Spleen (tissue), 11 donors: ENCODE measurements at regions not wholly inside any gene's neighbourhood (a gene's known extent, or its start where the extent isn't known, plus 50 kb on each side); places are given as distances from the start of the nearest gene placed in this dataset.
"Not testable (repeated sequence)": the region's sequence is repeated elsewhere in the genome, so short reads cannot be mapped to it uniquely, and the experiment has no call there.

Experiments
- DNase-seq: peaks from one replicate; pipeline ENCODE4 v3.0.0-alpha.2; 2020
- H3K27ac ChIP-seq, 8 donors: fragments of 200-600 bp; sonication (generic) in 7 of 8; 1 replicate in 4 of 8; 2 replicates in 4 of 8; pipeline versions ENCODE4 v1.5.0 to v1.8.0; 2016 to 2021; ENCODE audit warnings: inconsistent platforms in 4 of 8, mild to moderate bottlenecking in 4 of 8, moderate library complexity in 1 of 8
- H3K27me3 ChIP-seq, 7 donors: fragments of 200-600 bp; sonication (generic) in 6 of 7; replicated peaks in 1 of 7; 1 replicate in 4 of 7; 2 replicates in 3 of 7; pipeline versions ENCODE4 v1.5.0 to v1.8.0; 2016 to 2021; ENCODE audit warnings: inconsistent platforms in 3 of 7, mild to moderate bottlenecking in 1 of 7
- H3K36me3 ChIP-seq, 6 donors: fragments of 200-600 bp; sonication (generic) in 5 of 6; 1 replicate in 4 of 6; 2 replicates in 2 of 6; pipeline versions ENCODE4 v1.5.0 to v1.8.0; 2016 to 2021; ENCODE audit warnings: inconsistent platforms in 2 of 6
- H3K4me1 ChIP-seq, 6 donors: fragments of 200-600 bp; sonication (generic) in 5 of 6; 1 replicate in 3 of 6; 2 replicates in 3 of 6; pipeline versions ENCODE4 v1.5.0 to v1.8.0; 2016 to 2021; ENCODE audit warnings: inconsistent platforms in 3 of 6
- H3K4me3 ChIP-seq, 8 donors: fragments of 200-600 bp; sonication (generic) in 7 of 8; 1 replicate in 4 of 8; 2 replicates in 4 of 8; pipeline versions ENCODE4 v1.5.0 to v1.8.0; 2016 to 2021; ENCODE audit warnings: inconsistent platforms in 4 of 8, mild to moderate bottlenecking in 4 of 8, moderate library complexity in 2 of 8
- H3K9me3 ChIP-seq, 8 donors: fragments of 200-600 bp; sonication (generic) in 7 of 8; 1 replicate in 4 of 8; 2 replicates in 4 of 8; pipeline versions ENCODE4 v1.5.0 to v1.8.0; 2016 to 2021; ENCODE audit warnings: inconsistent platforms in 4 of 8
- POLR2A ChIP-seq, 3 donors: fragments of 450-650 bp; IDR thresholded peaks; one replicate each; pipeline ENCODE4 v1.5.1; 2017; ENCODE audit warnings: antibody characterized with exemption in 3 of 3, mild to moderate bottlenecking in 1 of 3
- POLR2AphosphoS5 ChIP-seq, 3 donors: sonication (generic); formaldehyde crosslinking; IDR thresholded peaks; one replicate each; pipeline ENCODE4 v1.5.1; 2017; ENCODE audit warnings: antibody characterized with exemption in 3 of 3
- WGBS, 5 donors: extraction: QIAGEN DNeasy Blood & Tissue Kit in 3 of 5; methylation state at CpG; one replicate each; pipeline versions ENCODE4 v1.1.5 to v1.1.7; 2013 to 2018; 5-methylcytosine and 5-hydroxymethylcytosine counted together
- intact Hi-C: fragments of 100-400 bp; cut with DNase I; formaldehyde crosslinking; loops from one replicate; pipeline ENCODE4 v1.15.0; 2023; ENCODE audit warnings: low total_unique reads
- TF ChIP-seq, protein P1 (sequence below), 11 experiments: fragments of 200-600 bp in 7 of 11; fragments of 450-650 bp in 4 of 11; sonication (generic) in 4 of 11; IDR thresholded peaks in 8 of 11; conservative IDR thresholded peaks in 3 of 11; 1 replicate in 7 of 11; 2 replicates in 4 of 11; pipeline versions ENCODE4 v1.4.0 to v1.8.0; 2016 to 2021; ENCODE audit warnings: antibody characterized with exemption in 11 of 11, inconsistent platforms in 4 of 11, mild to moderate bottlenecking in 1 of 11
- donor health status: healthy with polysubstance abuse.
- donor health status: DM: no; HTN: no; CAD: no; lungs with moderate emphysema.
- donor health status: DM: no; HTN: no; CAD: no.
- donor health status: Bipolar disorder and iron deficiency.
- donor health status: healthy.
- donor health status: DM: no; HTN: no; CAD: no.
- donor health status: DM: yes; HTN: yes; CAD: no.

- H3K4me3 ChIP-seq, result no peak overlapping the region
- DNase-seq, result no peak
- no peaks in the 10 kb centered on the region for H3K9me3 ChIP-seq
- H3K36me3 ChIP-seq, result no peaks in the 10 kb centered on the region
- intact Hi-C loops, result no loop called here
- no peaks in the 10 kb centered on the region for H3K4me1 ChIP-seq
- H3K27ac ChIP-seq, result no peak overlapping the region
- TF ChIP-seq POLR2AphosphoS5 (IDR thresholded peaks at IDR 0.05) (no peak), POLR2A (IDR thresholded peaks at IDR 0.05) (no peak)
- TF ChIP-seq, protein P1, sequence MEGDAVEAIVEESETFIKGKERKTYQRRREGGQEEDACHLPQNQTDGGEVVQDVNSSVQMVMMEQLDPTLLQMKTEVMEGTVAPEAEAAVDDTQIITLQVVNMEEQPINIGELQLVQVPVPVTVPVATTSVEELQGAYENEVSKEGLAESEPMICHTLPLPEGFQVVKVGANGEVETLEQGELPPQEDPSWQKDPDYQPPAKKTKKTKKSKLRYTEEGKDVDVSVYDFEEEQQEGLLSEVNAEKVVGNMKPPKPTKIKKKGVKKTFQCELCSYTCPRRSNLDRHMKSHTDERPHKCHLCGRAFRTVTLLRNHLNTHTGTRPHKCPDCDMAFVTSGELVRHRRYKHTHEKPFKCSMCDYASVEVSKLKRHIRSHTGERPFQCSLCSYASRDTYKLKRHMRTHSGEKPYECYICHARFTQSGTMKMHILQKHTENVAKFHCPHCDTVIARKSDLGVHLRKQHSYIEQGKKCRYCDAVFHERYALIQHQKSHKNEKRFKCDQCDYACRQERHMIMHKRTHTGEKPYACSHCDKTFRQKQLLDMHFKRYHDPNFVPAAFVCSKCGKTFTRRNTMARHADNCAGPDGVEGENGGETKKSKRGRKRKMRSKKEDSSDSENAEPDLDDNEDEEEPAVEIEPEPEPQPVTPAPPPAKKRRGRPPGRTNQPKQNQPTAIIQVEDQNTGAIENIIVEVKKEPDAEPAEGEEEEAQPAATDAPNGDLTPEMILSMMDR (IDR thresholded peaks at IDR 0.05 in 8 of 11, conservative IDR thresholded peaks at IDR 0.05 in 3 of 11), result no peak
- no peaks in the 10 kb centered on the region for H3K27me3 ChIP-seq
Measured at GRCh38 chr18:14939141-14939540, 191.2 kb downstream of the ANKRD30B start.

GRCh38 chr18:14940106-14940505 lies 192.1 kb downstream of the ANKRD30B start:
- H3K4me1 ChIP-seq, H3K27me3 ChIP-seq, intact Hi-C loops, H3K27ac ChIP-seq, H3K4me3 ChIP-seq, H3K9me3 ChIP-seq, H3K36me3 ChIP-seq, DNase-seq: not testable (repeated sequence)
- 80 to 87% (median 85%) methylated on average over 6 of the region's 6 CpGs for WGBS, 5 donors

- intact Hi-C loops, result no loop called here
- TF ChIP-seq, protein P1 (IDR thresholded peaks at IDR 0.05 in 8 of 11, conservative IDR thresholded peaks at IDR 0.05 in 3 of 11), result no peak
- no peak for TF ChIP-seq POLR2AphosphoS5 (IDR thresholded peaks at IDR 0.05)
- TF ChIP-seq POLR2A (IDR thresholded peaks at IDR 0.05), result no peak
- Histone ChIP-seq H3K27ac (no peak overlapping the region), H3K4me3 (no peak overlapping the region), H3K4me1 (no peaks in the 10 kb centered on the region), H3K9me3 (no peaks in the 10 kb centered on the region), H3K36me3 (no peaks in the 10 kb centered on the region), H3K27me3 (no peaks in the 10 kb centered on the region)
- 31 to 53% (median 51%) methylated on average over 2 of the region's 2 CpGs for WGBS, 5 donors
- no peak for DNase-seq
Measured at GRCh38 chr18:14940735-14941134, 192.8 kb downstream of the ANKRD30B start.

DNA sequence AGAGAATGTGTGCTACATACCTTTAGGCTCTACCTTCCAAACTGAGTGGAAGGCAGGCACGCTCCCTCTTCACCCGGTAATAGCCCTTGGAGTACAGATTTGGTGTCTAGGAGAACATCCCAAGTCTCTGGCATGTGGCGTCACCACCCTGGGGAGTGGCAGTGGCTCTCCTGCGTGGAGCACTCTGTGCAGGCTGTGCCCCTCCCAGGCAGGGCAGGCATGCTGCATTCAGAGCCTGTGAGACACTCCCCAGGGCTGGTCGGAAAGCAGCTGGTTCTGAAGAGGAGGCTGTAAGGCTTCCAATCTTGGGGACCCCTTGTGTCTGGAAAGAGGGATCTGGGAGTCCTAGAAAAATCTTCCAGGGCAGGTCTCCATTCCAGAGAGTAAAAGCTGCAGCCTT lies 193.3 kb downstream of the ANKRD30B start:
- Histone ChIP-seq H3K27me3 (no peaks in the 10 kb centered on the region), H3K27ac (peak overlapping the region in 1 of 8 donors; percentile 53), H3K36me3 (no peaks in the 10 kb centered on the region), H3K4me3 (no peak overlapping the region), H3K4me1 (no peaks in the 10 kb centered on the region), H3K9me3 (no peaks in the 10 kb centered on the region)
- WGBS, 5 donors, result 64 to 81% (median 76%) methylated on average over 5 of the region's 5 CpGs
- TF ChIP-seq POLR2AphosphoS5 (IDR thresholded peaks at IDR 0.05), result no peak
- TF ChIP-seq, protein P1 (IDR thresholded peaks at IDR 0.05 in 8 of 11, conservative IDR thresholded peaks at IDR 0.05 in 3 of 11), result no peak
- no peak for TF ChIP-seq POLR2A (IDR thresholded peaks at IDR 0.05)
- intact Hi-C loops, result no loop called here
- DNase-seq, result no peak

- Histone ChIP-seq H3K36me3 (no peaks in the 10 kb centered on the region), H3K27ac (peak overlapping the region in 1 of 8 donors; percentile 53), H3K4me3 (no peak overlapping the region), H3K27me3 (no peaks in the 10 kb centered on the region), H3K4me1 (no peaks in the 10 kb centered on the region), H3K9me3 (no peaks in the 10 kb centered on the region)
- DNase-seq, result no peak
- WGBS, 5 donors, result 33 to 52% (median 37%) methylated on average over 3 of the region's 3 CpGs
- intact Hi-C loops, result no loop called here
- TF ChIP-seq POLR2AphosphoS5 (IDR thresholded peaks at IDR 0.05) (no peak), POLR2A (IDR thresholded peaks at IDR 0.05) (no peak)
Measured at GRCh38 chr18:14941792-14942191, 193.8 kb downstream of the ANKRD30B start.
